Peyer's patch (tissue), 4 donors: ENCODE measurements at regions not wholly inside any gene's neighbourhood (a gene's known extent, or its start where the extent isn't known, plus 50 kb on each side); places are given as distances from the start of the nearest gene placed in this dataset.

Experiments used
- CTCF ChIP-seq, 6 experiments: fragments of 450-650 bp in 4 of 6; fragments of 200-600 bp in 2 of 6; sonication (generic) in 1 of 6; IDR thresholded peaks; one replicate each; pipeline ENCODE4 v1.5.1; 2017 to 2019; ENCODE audit warnings: antibody characterized with exemption in 6 of 6, mild to moderate bottlenecking in 3 of 6, moderate library complexity in 1 of 6
- POLR2A ChIP-seq, 2 donors: fragments of 450-650 bp; IDR thresholded peaks; one replicate each; pipeline ENCODE4 v1.5.1; 2017; ENCODE audit warnings: antibody characterized with exemption in 2 of 2, mild to moderate bottlenecking in 2 of 2, moderate library complexity in 2 of 2

- TF ChIP-seq POLR2A (IDR thresholded peaks at IDR 0.05) = no peak
- no peak for TF ChIP-seq CTCF (IDR thresholded peaks at IDR 0.05)
Observed at GRCh38 chrX:94813541-94813940, 1139.5 kb downstream of the FAM133A start.
